ENCODE measurements at regions not wholly inside any gene's neighbourhood (a gene's known extent, or its start where the extent isn't known, plus 50 kb on each side); places are given as distances from the start of the nearest gene placed in this dataset.

- TF ChIP-seq POLR2A (IDR thresholded peaks at IDR 0.05): no peak
- TF ChIP-seq, protein P1, sequence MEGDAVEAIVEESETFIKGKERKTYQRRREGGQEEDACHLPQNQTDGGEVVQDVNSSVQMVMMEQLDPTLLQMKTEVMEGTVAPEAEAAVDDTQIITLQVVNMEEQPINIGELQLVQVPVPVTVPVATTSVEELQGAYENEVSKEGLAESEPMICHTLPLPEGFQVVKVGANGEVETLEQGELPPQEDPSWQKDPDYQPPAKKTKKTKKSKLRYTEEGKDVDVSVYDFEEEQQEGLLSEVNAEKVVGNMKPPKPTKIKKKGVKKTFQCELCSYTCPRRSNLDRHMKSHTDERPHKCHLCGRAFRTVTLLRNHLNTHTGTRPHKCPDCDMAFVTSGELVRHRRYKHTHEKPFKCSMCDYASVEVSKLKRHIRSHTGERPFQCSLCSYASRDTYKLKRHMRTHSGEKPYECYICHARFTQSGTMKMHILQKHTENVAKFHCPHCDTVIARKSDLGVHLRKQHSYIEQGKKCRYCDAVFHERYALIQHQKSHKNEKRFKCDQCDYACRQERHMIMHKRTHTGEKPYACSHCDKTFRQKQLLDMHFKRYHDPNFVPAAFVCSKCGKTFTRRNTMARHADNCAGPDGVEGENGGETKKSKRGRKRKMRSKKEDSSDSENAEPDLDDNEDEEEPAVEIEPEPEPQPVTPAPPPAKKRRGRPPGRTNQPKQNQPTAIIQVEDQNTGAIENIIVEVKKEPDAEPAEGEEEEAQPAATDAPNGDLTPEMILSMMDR (IDR thresholded peaks at IDR 0.05): no peak
These were observed 254.2 kb upstream of the MEF2C start for GRCh38 chr5:89137148-89137547.
